ENCODE measurements at regions not wholly inside any gene's neighbourhood (a gene's known extent, or its start where the extent isn't known, plus 50 kb on each side); places are given as distances from the start of the nearest gene placed in this dataset.

DNA sequence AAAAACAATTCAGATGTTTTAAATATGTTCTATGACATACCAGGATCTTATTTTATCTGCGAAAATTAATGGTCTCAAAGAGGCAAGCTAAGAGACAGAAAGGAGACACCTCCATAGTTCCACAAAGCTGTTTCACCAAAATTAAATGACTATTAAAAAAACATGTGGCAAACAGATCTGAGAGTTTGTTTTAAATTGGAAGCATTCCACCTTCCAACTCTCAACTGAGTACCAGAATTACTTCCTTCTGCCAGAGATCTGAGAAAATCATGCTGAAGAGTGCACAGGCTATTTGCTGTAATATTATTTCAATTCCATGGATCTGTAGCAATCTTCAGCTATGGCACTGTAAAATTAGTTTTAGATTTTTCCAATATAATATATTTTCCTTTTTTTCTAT is 669.5 kb upstream of the MARCKS start:
- no peak overlapping the region for H3K4me3 ChIP-seq
- ATAC-seq (ENCODE audit: low FRiP score in 2 of 2), result no peak
- 70 to 76% methylated on average over 1 of the region's 1 CpG for WGBS, 2 donors

GRCh38 chr6:113188962-113189361 is 668.2 kb upstream of the MARCKS start:
- 61 to 82% methylated on average over 4 of the region's 4 CpGs for WGBS, 2 donors
- Histone ChIP-seq H3K4me1 (peaks cover 4 to 6% (median 5%) of the 10 kb centered on the region in 4 donors), H3K27me3 (no peaks in the 10 kb centered on the region), H3K4me3 (no peak overlapping the region), H3K27ac (no peak overlapping the region), H3K9me3 (no peaks in the 10 kb centered on the region), H3K36me3 (no peaks in the 10 kb centered on the region)
- TF ChIP-seq POLR2AphosphoS5 (IDR thresholded peaks at IDR 0.05), result no peak
- TF ChIP-seq, protein P1, sequence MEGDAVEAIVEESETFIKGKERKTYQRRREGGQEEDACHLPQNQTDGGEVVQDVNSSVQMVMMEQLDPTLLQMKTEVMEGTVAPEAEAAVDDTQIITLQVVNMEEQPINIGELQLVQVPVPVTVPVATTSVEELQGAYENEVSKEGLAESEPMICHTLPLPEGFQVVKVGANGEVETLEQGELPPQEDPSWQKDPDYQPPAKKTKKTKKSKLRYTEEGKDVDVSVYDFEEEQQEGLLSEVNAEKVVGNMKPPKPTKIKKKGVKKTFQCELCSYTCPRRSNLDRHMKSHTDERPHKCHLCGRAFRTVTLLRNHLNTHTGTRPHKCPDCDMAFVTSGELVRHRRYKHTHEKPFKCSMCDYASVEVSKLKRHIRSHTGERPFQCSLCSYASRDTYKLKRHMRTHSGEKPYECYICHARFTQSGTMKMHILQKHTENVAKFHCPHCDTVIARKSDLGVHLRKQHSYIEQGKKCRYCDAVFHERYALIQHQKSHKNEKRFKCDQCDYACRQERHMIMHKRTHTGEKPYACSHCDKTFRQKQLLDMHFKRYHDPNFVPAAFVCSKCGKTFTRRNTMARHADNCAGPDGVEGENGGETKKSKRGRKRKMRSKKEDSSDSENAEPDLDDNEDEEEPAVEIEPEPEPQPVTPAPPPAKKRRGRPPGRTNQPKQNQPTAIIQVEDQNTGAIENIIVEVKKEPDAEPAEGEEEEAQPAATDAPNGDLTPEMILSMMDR (IDR thresholded peaks at IDR 0.05), result no peak
- ATAC-seq (ENCODE audit: low FRiP score in 2 of 2), result no peak
- no peak for DNase-seq

More for the DNA sequence above, 669.5 kb upstream of the MARCKS start:
- Histone ChIP-seq H3K4me1 (peaks cover 4 to 6% (median 5%) of the 10 kb centered on the region in 4 donors), H3K27ac (no peak overlapping the region), H3K36me3 (no peaks in the 10 kb centered on the region), H3K9me3 (no peaks in the 10 kb centered on the region), H3K27me3 (no peaks in the 10 kb centered on the region)
- TF ChIP-seq POLR2A (IDR thresholded peaks at IDR 0.05) (no peak), POLR2AphosphoS5 (IDR thresholded peaks at IDR 0.05) (no peak), EP300 (IDR thresholded peaks at IDR 0.05) (no peak)
- TF ChIP-seq, protein P1 (IDR thresholded peaks at IDR 0.05), result no peak
- DNase-seq, result no peak

DNA sequence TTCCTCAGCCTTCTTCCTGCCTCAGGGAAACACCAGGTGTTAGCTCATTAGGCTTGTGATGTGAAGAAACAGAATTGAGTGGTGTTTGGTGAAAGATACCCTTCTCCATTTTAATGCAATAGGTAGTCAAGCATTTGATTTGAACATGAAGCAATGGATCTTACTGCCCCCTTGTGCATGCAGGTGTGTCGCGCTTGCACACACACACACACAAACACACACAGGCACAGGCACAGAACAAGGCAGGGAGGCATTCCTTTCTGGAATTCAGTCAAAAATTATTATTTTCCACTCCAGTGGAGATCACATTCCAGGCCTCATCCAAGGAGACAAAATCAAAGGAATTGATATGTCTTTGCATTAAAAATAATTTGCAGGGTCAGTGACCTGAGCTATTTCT is 667.0 kb upstream of the MARCKS start:
- no peaks in the 10 kb centered on the region for H3K9me3 ChIP-seq
- WGBS, 2 donors, result 90 to 100% methylated on average over 2 of the region's 2 CpGs
- no peak overlapping the region for H3K4me3 ChIP-seq
- TF ChIP-seq, protein P1 (IDR thresholded peaks at IDR 0.05), result no peak
- no peak for TF ChIP-seq POLR2A (IDR thresholded peaks at IDR 0.05)
- TF ChIP-seq EP300 (IDR thresholded peaks at IDR 0.05), result no peak
- no peak for TF ChIP-seq POLR2AphosphoS5 (IDR thresholded peaks at IDR 0.05)
- H3K27me3 ChIP-seq, result no peaks in the 10 kb centered on the region
- H3K36me3 ChIP-seq, result no peaks in the 10 kb centered on the region
- DNase-seq (no peak), ATAC-seq (ENCODE audit: low FRiP score in 2 of 2) (no peak)
- no peak overlapping the region for H3K27ac ChIP-seq
- H3K4me1 ChIP-seq, result peaks cover 0 to 2% (median 0%) of the 10 kb centered on the region in 4 donors

GRCh38 chr6:113194090-113194489 is 663.1 kb upstream of the MARCKS start:
- 83 to 91% methylated on average over 2 of the region's 2 CpGs for WGBS, 2 donors
- TF ChIP-seq EP300 (IDR thresholded peaks at IDR 0.05), result no peak
- TF ChIP-seq, protein P1 (IDR thresholded peaks at IDR 0.05), result no peak
- TF ChIP-seq POLR2AphosphoS5 (IDR thresholded peaks at IDR 0.05), result no peak
- no peak for TF ChIP-seq POLR2A (IDR thresholded peaks at IDR 0.05)
- H3K9me3 ChIP-seq, result no peaks in the 10 kb centered on the region

GRCh38 chr6:113202852-113203714 is 654.1 kb upstream of the MARCKS start:
- Histone ChIP-seq H3K27me3 (no peaks in the 10 kb centered on the region), H3K9me3 (no peaks in the 10 kb centered on the region), H3K27ac (no peak overlapping the region), H3K4me3 (no peak overlapping the region), H3K4me1 (no peaks in the 10 kb centered on the region), H3K36me3 (no peaks in the 10 kb centered on the region)
- 85 to 89% methylated on average over 4 of the region's 4 CpGs for WGBS, 2 donors
- no peak for DNase-seq
- TF ChIP-seq EP300 (IDR thresholded peaks at IDR 0.05), result no peak
- TF ChIP-seq POLR2AphosphoS5 (IDR thresholded peaks at IDR 0.05), result no peak
- TF ChIP-seq, protein P1 (IDR thresholded peaks at IDR 0.05), result no peak
- no peak for TF ChIP-seq POLR2A (IDR thresholded peaks at IDR 0.05)
- ATAC-seq (ENCODE audit: low FRiP score in 2 of 2), result no peak

More at GRCh38 chr6:113194090-113194489, 663.1 kb upstream of the MARCKS start:
- DNase-seq, result no peak
- Histone ChIP-seq H3K4me3 (no peak overlapping the region), H3K36me3 (no peaks in the 10 kb centered on the region), H3K27ac (no peak overlapping the region), H3K4me1 (no peaks in the 10 kb centered on the region), H3K27me3 (no peaks in the 10 kb centered on the region)
- no peak for ATAC-seq (ENCODE audit: low FRiP score in 2 of 2)
